ENCODE measurements at regions not wholly inside any gene's neighbourhood (a gene's known extent, or its start where the extent isn't known, plus 50 kb on each side); places are given as distances from the start of the nearest gene placed in this dataset.

GRCh38 chr3:16673530-16673929 is 68.3 kb upstream of the DAZL start:
- peaks cover 20% of the 10 kb centered on the region for H3K27me3 Mint-ChIP-seq (ENCODE audit: unreplicated experiment)
- no peak for DNase-seq (ENCODE audit: extremely low spot score, unreplicated experiment)
- no peak overlapping the region for H3K4me3 Mint-ChIP-seq (ENCODE audit: unreplicated experiment)
- no peaks in the 10 kb centered on the region for H3K4me1 Mint-ChIP-seq (ENCODE audit: unreplicated experiment)
- H3K9me3 Mint-ChIP-seq (ENCODE audit: unreplicated experiment): peaks cover 12% of the 10 kb centered on the region
- no peak for TF ChIP-seq CTCF (IDR thresholded peaks at IDR 0.05)
- no peak overlapping the region for H3K27ac Mint-ChIP-seq (ENCODE audit: unreplicated experiment)
- H3K36me3 Mint-ChIP-seq (ENCODE audit: unreplicated experiment): no peaks in the 10 kb centered on the region

- no peaks in the 10 kb centered on the region for H3K36me3 Mint-ChIP-seq (ENCODE audit: unreplicated experiment)
- H3K9me3 Mint-ChIP-seq (ENCODE audit: unreplicated experiment): peaks cover 12% of the 10 kb centered on the region
- H3K27me3 Mint-ChIP-seq (ENCODE audit: unreplicated experiment): peaks cover 12% of the 10 kb centered on the region
- DNase-seq (ENCODE audit: extremely low spot score, unreplicated experiment): no peak
- no peak overlapping the region for H3K27ac Mint-ChIP-seq (ENCODE audit: unreplicated experiment)
- H3K4me3 Mint-ChIP-seq (ENCODE audit: unreplicated experiment): no peak overlapping the region
- TF ChIP-seq CTCF (IDR thresholded peaks at IDR 0.05): no peak
- no peaks in the 10 kb centered on the region for H3K4me1 Mint-ChIP-seq (ENCODE audit: unreplicated experiment)
These were observed 70.6 kb upstream of the DAZL start for GRCh38 chr3:16675805-16676204.

GRCh38 chr3:16686679-16687078 is 81.5 kb upstream of the DAZL start:
- Mint-ChIP-seq H3K4me1 (ENCODE audit: unreplicated experiment) (no peaks in the 10 kb centered on the region), H3K4me3 (ENCODE audit: unreplicated experiment) (no peak overlapping the region), H3K27me3 (ENCODE audit: unreplicated experiment) (peaks cover 21% of the 10 kb centered on the region), H3K9me3 (ENCODE audit: unreplicated experiment) (no peaks in the 10 kb centered on the region), H3K27ac (ENCODE audit: unreplicated experiment) (no peak overlapping the region), H3K36me3 (ENCODE audit: unreplicated experiment) (no peaks in the 10 kb centered on the region)
- no peak for TF ChIP-seq CTCF (IDR thresholded peaks at IDR 0.05)
- DNase-seq (ENCODE audit: extremely low spot score, unreplicated experiment): no peak

GRCh38 chr3:16687221-16687620 is 82.0 kb upstream of the DAZL start:
- no peak overlapping the region for H3K27ac Mint-ChIP-seq (ENCODE audit: unreplicated experiment)
- H3K4me1 Mint-ChIP-seq (ENCODE audit: unreplicated experiment): no peaks in the 10 kb centered on the region

More at GRCh38 chr3:16687221-16687620, 82.0 kb upstream of the DAZL start:
- Mint-ChIP-seq H3K4me3 (ENCODE audit: unreplicated experiment) (no peak overlapping the region), H3K9me3 (ENCODE audit: unreplicated experiment) (no peaks in the 10 kb centered on the region), H3K27me3 (ENCODE audit: unreplicated experiment) (peaks cover 21% of the 10 kb centered on the region), H3K36me3 (ENCODE audit: unreplicated experiment) (no peaks in the 10 kb centered on the region)
- no peak for DNase-seq (ENCODE audit: extremely low spot score, unreplicated experiment)
- no peak for TF ChIP-seq CTCF (IDR thresholded peaks at IDR 0.05)
